NCI-H82 (cell line): ENCODE measurements at regions not wholly inside any gene's neighbourhood (a gene's known extent, or its start where the extent isn't known, plus 50 kb on each side); places are given as distances from the start of the nearest gene placed in this dataset.

Source experiments
- DNase-seq: peaks from one replicate; lab custom pipeline; 2025; lab: John Stamatoyannopoulos, UW

- DNase-seq, result peak; percentile 56
These were observed 273.5 kb upstream of the RPL38 start for GRCh38 chr17:73929860-73930430.

GRCh38 chr17:73932216-73932749 lies 271.2 kb upstream of the RPL38 start:
- DNase-seq, result no peak

- no peak for DNase-seq
These were observed 270.2 kb upstream of the RPL38 start for GRCh38 chr17:73933164-73933766.

- no peak for DNase-seq
These were observed 269.6 kb upstream of the RPL38 start for GRCh38 chr17:73933871-73934270.

GRCh38 chr17:73934696-73935095 lies 268.8 kb upstream of the RPL38 start:
- DNase-seq, result no peak

- DNase-seq, result no peak
These were observed 266.4 kb upstream of the RPL38 start for GRCh38 chr17:73936908-73937627.

GRCh38 chr17:73938706-73939105 lies 264.8 kb upstream of the RPL38 start:
- DNase-seq, result no peak

- DNase-seq, result no peak
These were observed 263.7 kb upstream of the RPL38 start for GRCh38 chr17:73939806-73940205.

GRCh38 chr17:73940511-73940910 lies 263.0 kb upstream of the RPL38 start:
- no peak for DNase-seq

- no peak for DNase-seq
These were observed 261.5 kb upstream of the RPL38 start for GRCh38 chr17:73941919-73942530.

GRCh38 chr17:73942703-73943415 lies 260.6 kb upstream of the RPL38 start:
- DNase-seq, result no peak

- no peak for DNase-seq
These were observed 259.9 kb upstream of the RPL38 start for GRCh38 chr17:73943416-73944110.

GRCh38 chr17:73944366-73944765 lies 259.1 kb upstream of the RPL38 start:
- DNase-seq, result no peak

- DNase-seq, result no peak
These were observed 256.1 kb upstream of the RPL38 start for GRCh38 chr17:73947281-73947965.

GRCh38 chr17:73947966-73948355 lies 255.5 kb upstream of the RPL38 start:
- no peak for DNase-seq

GRCh38 chr17:73949903-73950592 lies 253.4 kb upstream of the RPL38 start:
- DNase-seq, result no peak

- DNase-seq, result peak; percentile 52
These were observed 252.9 kb upstream of the RPL38 start for GRCh38 chr17:73950593-73950914.

GRCh38 chr17:73952082-73952479 lies 251.4 kb upstream of the RPL38 start:
- peak; percentile 95 for DNase-seq

GRCh38 chr17:73952480-73953205 lies 250.8 kb upstream of the RPL38 start:
- peak; percentile 84 for DNase-seq
